ENCODE measurements at regions not wholly inside any gene's neighbourhood (a gene's known extent, or its start where the extent isn't known, plus 50 kb on each side); places are given as distances from the start of the nearest gene placed in this dataset.

DNA sequence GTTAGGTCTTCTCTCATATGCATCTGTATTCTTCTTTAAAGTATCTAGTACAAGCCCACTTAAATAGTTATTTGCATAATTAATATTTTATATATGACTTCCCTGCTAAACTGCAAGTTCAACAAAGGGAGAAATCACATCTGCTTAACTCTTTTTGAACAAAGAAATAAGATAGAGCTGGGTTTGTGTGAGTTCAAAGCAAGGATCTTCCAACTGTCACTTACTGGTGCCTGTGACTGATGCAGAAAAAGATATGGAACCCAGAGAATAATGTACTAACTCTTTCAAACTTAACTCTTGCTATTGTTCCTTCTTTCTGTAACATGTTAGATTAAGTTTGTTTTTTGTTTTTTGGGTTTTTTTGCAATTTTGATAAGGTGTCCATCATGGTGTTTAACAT lies 71.3 kb upstream of the SP4 start:
- TF ChIP-seq, protein P1, sequence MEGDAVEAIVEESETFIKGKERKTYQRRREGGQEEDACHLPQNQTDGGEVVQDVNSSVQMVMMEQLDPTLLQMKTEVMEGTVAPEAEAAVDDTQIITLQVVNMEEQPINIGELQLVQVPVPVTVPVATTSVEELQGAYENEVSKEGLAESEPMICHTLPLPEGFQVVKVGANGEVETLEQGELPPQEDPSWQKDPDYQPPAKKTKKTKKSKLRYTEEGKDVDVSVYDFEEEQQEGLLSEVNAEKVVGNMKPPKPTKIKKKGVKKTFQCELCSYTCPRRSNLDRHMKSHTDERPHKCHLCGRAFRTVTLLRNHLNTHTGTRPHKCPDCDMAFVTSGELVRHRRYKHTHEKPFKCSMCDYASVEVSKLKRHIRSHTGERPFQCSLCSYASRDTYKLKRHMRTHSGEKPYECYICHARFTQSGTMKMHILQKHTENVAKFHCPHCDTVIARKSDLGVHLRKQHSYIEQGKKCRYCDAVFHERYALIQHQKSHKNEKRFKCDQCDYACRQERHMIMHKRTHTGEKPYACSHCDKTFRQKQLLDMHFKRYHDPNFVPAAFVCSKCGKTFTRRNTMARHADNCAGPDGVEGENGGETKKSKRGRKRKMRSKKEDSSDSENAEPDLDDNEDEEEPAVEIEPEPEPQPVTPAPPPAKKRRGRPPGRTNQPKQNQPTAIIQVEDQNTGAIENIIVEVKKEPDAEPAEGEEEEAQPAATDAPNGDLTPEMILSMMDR (IDR thresholded peaks at IDR 0.05; ENCODE audit: poor library complexity), result no peak
- TF ChIP-seq EZH2 (IDR thresholded peaks at IDR 0.05; ENCODE audit: borderline replicate concordance), result no peak
